Neural progenitor cell (in vitro differentiated cells): ENCODE measurements at regions not wholly inside any gene's neighbourhood (a gene's known extent, or its start where the extent isn't known, plus 50 kb on each side); places are given as distances from the start of the nearest gene placed in this dataset.
"Not testable (repeated sequence)": the region's sequence is repeated elsewhere in the genome, so short reads cannot be mapped to it uniquely, and the experiment has no call there.

Source experiments
- CTCF ChIP-seq: fragments of 200-600 bp; sonication (generic); IDR thresholded peaks from 2 replicates; pipeline ENCODE4 v1.5.1; 2017; ENCODE audit warnings: antibody characterized with exemption, mild to moderate bottlenecking
- EZH2 ChIP-seq: fragments of 200-600 bp; sonication (generic); IDR thresholded peaks from 2 replicates; pipeline ENCODE4 v1.6.1; 2017; ENCODE audit warnings: antibody characterized with exemption, mild to moderate bottlenecking, moderate library complexity
- EZH2phosphoT487 ChIP-seq: fragments of 200-600 bp; sonication (generic); IDR thresholded peaks from 2 replicates; pipeline ENCODE4 v1.6.1; 2017; ENCODE audit warnings: antibody characterized with exemption

GRCh38 chrX:1115411-1115810 lies 97.0 kb downstream of the CRLF2 start:
- not testable (repeated sequence) for TF ChIP-seq CTCF, EZH2phosphoT487, EZH2
